ENCODE measurements at regions not wholly inside any gene's neighbourhood (a gene's known extent, or its start where the extent isn't known, plus 50 kb on each side); places are given as distances from the start of the nearest gene placed in this dataset.

DNA sequence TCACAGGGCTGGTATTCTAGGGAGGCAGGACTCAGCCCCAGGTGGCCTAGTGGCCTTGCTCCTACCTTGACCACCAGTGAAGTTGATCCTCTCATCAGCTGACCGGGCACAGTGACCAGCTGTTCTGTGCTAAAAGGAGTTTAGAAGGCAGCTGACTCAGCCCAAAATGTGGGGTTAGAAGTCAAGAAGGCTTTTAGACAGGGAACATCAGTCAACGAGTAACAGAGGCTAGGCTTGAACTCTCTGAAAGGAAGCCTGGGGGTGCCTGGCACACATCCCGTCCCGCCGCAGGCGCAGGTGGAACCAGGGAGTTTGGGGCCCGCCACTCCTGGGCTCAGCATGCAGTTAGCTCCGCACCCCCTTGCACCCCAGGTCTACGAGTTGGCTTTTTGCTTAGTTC, 114.9 kb upstream of the SLC45A1 start:
- Histone ChIP-seq H3K4me1 (ENCODE audit: control insufficient read depth in 1 of 2, extremely low read depth in 1 of 2, insufficient read depth in 2 of 2, low read length in 2 of 2) (no peaks in the 10 kb centered on the region), H3K9me3 (no peaks in the 10 kb centered on the region), H3K27ac (ENCODE audit: low read length) (no peak overlapping the region), H3K4me3 (ENCODE audit: control insufficient read depth in 1 of 2, extremely low read depth in 1 of 2, low read length in 1 of 2) (no peak overlapping the region), H3K36me3 (ENCODE audit: control insufficient read depth in 2 of 2, extremely low read depth in 1 of 2, insufficient read depth in 1 of 2, low read length in 1 of 2) (no peaks in the 10 kb centered on the region), H3K27me3 (replicated peaks in 1 of 2; ENCODE audit: control insufficient read depth in 2 of 2, extremely low read depth in 1 of 2, insufficient read depth in 2 of 2, low read length in 1 of 2) (peaks cover 0 to 5% of the 10 kb centered on the region in 2 experiments)
- no peak overlapping the region for H3K4me3 Mint-ChIP-seq
- H3K4me1 Mint-ChIP-seq = peaks cover under 1 to 9% (median 3%) of the 10 kb centered on the region in 3 donors
- POLR2A ChIA-PET = no interaction called here
- ATAC-seq (replicated peaks in 1 of 4) = no peak
- H3K27me3 Mint-ChIP-seq = peaks cover 0 to 3% of the 10 kb centered on the region in 2 donors
- no peak for DNase-seq
- no peaks in the 10 kb centered on the region for H3K36me3 Mint-ChIP-seq
- H3K9me3 Mint-ChIP-seq = no peaks in the 10 kb centered on the region
- WGBS (ENCODE audit: insufficient coverage) = 90% methylated on average over 8 of the region's 9 CpGs
- H3K27ac Mint-ChIP-seq = no peak overlapping the region
- CTCF ChIA-PET = no interaction called here

DNA sequence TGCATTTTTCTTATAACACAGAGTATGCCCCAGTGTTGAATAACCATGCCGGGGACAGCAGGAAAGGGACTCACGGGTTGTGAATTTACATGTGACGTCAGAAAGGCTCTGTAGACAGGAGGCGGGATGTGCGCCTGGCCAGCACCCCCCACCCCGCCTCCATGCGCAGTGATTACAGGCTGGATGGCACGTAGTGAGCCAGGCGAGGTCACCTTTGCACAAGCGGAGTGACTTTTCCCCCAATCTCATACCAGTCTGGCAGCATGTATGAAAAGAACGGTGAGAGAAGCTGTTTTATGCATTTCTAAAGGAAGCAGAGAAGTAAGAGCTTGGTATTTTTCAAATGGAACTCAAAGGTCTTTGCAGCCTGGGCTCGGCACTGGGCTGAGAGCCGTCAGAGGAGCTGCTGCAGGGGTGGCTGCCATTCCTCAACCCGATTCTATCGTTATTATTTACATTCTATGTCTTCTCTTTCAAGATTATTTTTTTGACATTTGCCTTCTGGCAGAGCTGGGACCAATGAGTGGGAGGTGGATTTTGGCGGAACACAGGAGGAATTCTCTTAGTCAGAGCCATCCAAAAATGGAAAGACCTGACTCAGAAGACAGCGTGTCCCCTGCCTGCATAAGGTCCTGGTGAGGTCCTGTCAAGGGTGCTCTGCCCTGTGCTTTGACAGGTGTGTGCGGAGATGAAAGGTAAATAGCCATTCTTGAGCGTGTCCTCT, 115.6 kb upstream of the SLC45A1 start:
- peaks cover 0 to 5% of the 10 kb centered on the region in 2 experiments for H3K27me3 ChIP-seq (replicated peaks in 1 of 2; ENCODE audit: control insufficient read depth in 2 of 2, extremely low read depth in 1 of 2, insufficient read depth in 2 of 2, low read length in 1 of 2)
- H3K4me3 ChIP-seq (ENCODE audit: control insufficient read depth in 1 of 2, extremely low read depth in 1 of 2, low read length in 1 of 2) = no peak overlapping the region
- Mint-ChIP-seq H3K4me1 (peaks cover 6 to 14% (median 9%) of the 10 kb centered on the region in 3 donors), H3K9me3 (no peaks in the 10 kb centered on the region), H3K27me3 (peaks cover 0 to 3% of the 10 kb centered on the region in 2 donors), H3K36me3 (no peaks in the 10 kb centered on the region), H3K4me3 (no peak overlapping the region), H3K27ac (no peak overlapping the region)
- no peaks in the 10 kb centered on the region for H3K36me3 ChIP-seq (ENCODE audit: control insufficient read depth in 2 of 2, extremely low read depth in 1 of 2, insufficient read depth in 1 of 2, low read length in 1 of 2)
- ChIA-PET POLR2A (no interaction called here), CTCF (no interaction called here)
- no peak for DNase-seq
- no peaks in the 10 kb centered on the region for H3K4me1 ChIP-seq (ENCODE audit: control insufficient read depth in 1 of 2, extremely low read depth in 1 of 2, insufficient read depth in 2 of 2, low read length in 2 of 2)
- H3K9me3 ChIP-seq = no peaks in the 10 kb centered on the region
- no peak for ATAC-seq (replicated peaks in 1 of 4)
- WGBS (ENCODE audit: insufficient coverage) = 73% methylated on average over 2 of the region's 19 CpGs
- no peak overlapping the region for H3K27ac ChIP-seq (ENCODE audit: low read length)

DNA sequence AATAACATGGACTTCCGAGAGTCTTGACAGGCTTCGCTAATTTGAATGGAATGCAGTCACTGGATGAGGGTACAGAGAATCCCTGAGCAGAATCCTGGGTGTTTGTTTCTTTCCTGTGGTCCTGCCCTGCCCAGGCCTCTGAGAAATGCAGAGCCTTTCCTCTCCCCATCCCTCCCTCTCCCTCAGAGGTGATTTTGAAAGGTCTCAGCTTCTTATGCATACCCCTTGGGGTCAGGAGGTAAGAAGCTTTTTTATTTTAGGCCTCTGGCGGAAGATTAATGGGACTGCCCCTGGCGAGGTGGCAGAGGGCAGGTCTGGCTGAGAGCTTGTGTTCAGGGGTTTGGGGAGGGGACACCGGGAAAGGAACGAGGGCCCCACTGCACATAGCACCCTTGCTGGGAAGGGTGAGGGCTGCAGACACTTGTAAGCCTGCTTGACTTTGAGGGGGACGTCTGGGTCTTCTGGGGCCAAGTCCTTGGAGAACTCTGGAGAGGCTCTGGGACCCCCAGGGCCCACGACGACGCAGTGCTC, 116.5 kb upstream of the SLC45A1 start:
- Histone ChIP-seq H3K4me1 (ENCODE audit: control insufficient read depth in 1 of 2, extremely low read depth in 1 of 2, insufficient read depth in 2 of 2, low read length in 2 of 2) (no peaks in the 10 kb centered on the region), H3K36me3 (ENCODE audit: control insufficient read depth in 2 of 2, extremely low read depth in 1 of 2, insufficient read depth in 1 of 2, low read length in 1 of 2) (no peaks in the 10 kb centered on the region), H3K27me3 (replicated peaks in 1 of 2; ENCODE audit: control insufficient read depth in 2 of 2, extremely low read depth in 1 of 2, insufficient read depth in 2 of 2, low read length in 1 of 2) (peaks cover 0 to 8% of the 10 kb centered on the region in 2 experiments), H3K4me3 (ENCODE audit: control insufficient read depth in 1 of 2, extremely low read depth in 1 of 2, low read length in 1 of 2) (no peak overlapping the region), H3K9me3 (no peaks in the 10 kb centered on the region), H3K27ac (ENCODE audit: low read length) (no peak overlapping the region)
- ATAC-seq (replicated peaks in 1 of 4) (no peak), DNase-seq (no peak)
- H3K27me3 Mint-ChIP-seq = peaks cover 0 to 3% of the 10 kb centered on the region in 2 donors
- no peak overlapping the region for H3K4me3 Mint-ChIP-seq
- H3K9me3 Mint-ChIP-seq = no peaks in the 10 kb centered on the region
- H3K36me3 Mint-ChIP-seq = no peaks in the 10 kb centered on the region
- WGBS (ENCODE audit: insufficient coverage) = 74% methylated on average over 8 of the region's 10 CpGs
- POLR2A ChIA-PET = no interaction called here
- peaks cover 6 to 14% (median 9%) of the 10 kb centered on the region in 3 donors for H3K4me1 Mint-ChIP-seq
- H3K27ac Mint-ChIP-seq = no peak overlapping the region
- CTCF ChIA-PET = no interaction called here

DNA sequence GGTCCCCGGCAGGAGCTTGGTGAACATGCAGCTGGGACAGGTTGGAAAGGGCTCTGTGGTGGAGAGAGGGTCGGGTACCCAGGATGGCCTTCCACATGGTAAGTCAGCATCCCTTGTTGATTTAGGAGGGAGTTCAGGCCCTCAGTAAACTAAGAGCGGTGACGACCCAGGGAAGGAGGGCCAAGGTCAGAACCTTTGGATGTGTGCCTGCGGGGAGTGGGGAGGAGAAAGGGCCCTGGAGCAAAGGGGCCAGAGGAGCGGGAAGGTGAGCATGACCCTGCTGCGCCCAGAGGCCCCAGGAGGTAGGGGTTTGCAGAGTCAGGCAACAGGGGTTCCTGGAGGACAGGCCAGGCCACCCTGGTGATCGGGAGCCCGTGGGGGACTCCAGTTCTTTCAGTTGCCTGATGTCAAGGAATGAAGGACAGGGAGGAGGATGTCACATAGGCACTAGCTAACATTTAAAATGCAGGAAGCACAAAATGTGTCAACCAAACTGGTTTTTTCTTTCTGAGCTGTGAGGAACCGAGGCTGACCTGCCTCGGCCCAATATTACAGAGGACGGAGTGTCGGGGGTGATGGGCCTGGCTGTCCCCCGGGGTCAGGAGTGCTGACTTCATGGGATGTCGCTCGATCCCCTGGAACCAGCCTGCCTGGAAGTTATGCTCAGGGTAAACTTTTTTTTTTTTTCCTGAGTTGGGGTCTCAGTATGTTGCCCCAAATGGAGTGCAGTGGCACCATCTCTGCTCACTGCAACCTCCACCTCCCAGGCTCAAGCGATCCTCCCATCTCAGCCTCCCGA, 117.4 kb upstream of the SLC45A1 start:
- no peak overlapping the region for H3K4me3 ChIP-seq (ENCODE audit: control insufficient read depth in 1 of 2, extremely low read depth in 1 of 2, low read length in 1 of 2)
- peaks cover 6 to 14% (median 9%) of the 10 kb centered on the region in 3 donors for H3K4me1 Mint-ChIP-seq
- H3K27ac ChIP-seq (ENCODE audit: low read length) = no peak overlapping the region
- no peaks in the 10 kb centered on the region for H3K9me3 Mint-ChIP-seq
- H3K27me3 Mint-ChIP-seq = peaks cover 0 to 3% of the 10 kb centered on the region in 2 donors
- no peaks in the 10 kb centered on the region for H3K36me3 Mint-ChIP-seq
- no peaks in the 10 kb centered on the region for H3K9me3 ChIP-seq
- ChIA-PET CTCF (no interaction called here), POLR2A (no interaction called here)
- no peak for DNase-seq
- no peak for ATAC-seq (replicated peaks in 1 of 4)
- 88% methylated on average over 11 of the region's 18 CpGs for WGBS (ENCODE audit: insufficient coverage)
- no peaks in the 10 kb centered on the region for H3K36me3 ChIP-seq (ENCODE audit: control insufficient read depth in 2 of 2, extremely low read depth in 1 of 2, insufficient read depth in 1 of 2, low read length in 1 of 2)
- H3K27ac Mint-ChIP-seq = peak overlapping the region in 1 of 2 donors; percentile 34
- H3K4me1 ChIP-seq (ENCODE audit: control insufficient read depth in 1 of 2, extremely low read depth in 1 of 2, insufficient read depth in 2 of 2, low read length in 2 of 2) = no peaks in the 10 kb centered on the region
- H3K27me3 ChIP-seq (replicated peaks in 1 of 2; ENCODE audit: control insufficient read depth in 2 of 2, extremely low read depth in 1 of 2, insufficient read depth in 2 of 2, low read length in 1 of 2) = peaks cover 0 to 13% of the 10 kb centered on the region in 2 experiments
- H3K4me3 Mint-ChIP-seq = no peak overlapping the region

DNA sequence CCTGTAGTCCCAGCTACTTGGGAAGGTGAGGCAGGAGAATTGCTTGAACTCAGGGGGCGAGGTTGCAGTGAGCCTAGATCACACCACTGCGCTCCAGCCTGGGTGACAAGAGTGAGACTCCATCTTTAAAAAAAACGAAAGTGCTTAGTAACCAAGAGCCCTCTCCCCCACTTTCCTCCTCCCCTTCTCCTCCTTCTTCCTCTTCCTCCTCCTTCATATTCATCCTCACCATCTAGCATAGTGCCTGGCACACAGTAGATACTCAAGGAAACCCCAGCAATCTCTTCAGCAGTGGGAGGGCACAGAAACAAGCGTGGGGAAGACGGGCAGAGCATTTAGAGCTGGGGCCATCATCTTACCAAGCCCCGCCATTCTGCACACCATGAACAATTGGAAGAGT, 119.4 kb upstream of the SLC45A1 start:
- DNase-seq = no peak
- H3K4me1 Mint-ChIP-seq = peaks cover 17 to 21% (median 19%) of the 10 kb centered on the region in 3 donors
- no peak overlapping the region for H3K27ac Mint-ChIP-seq
- Histone ChIP-seq H3K4me3 (ENCODE audit: control insufficient read depth in 1 of 2, extremely low read depth in 1 of 2, low read length in 1 of 2) (no peak overlapping the region), H3K27ac (ENCODE audit: low read length) (no peak overlapping the region), H3K27me3 (replicated peaks in 1 of 2; ENCODE audit: control insufficient read depth in 2 of 2, extremely low read depth in 1 of 2, insufficient read depth in 2 of 2, low read length in 1 of 2) (peaks cover 0 to 13% of the 10 kb centered on the region in 2 experiments), H3K9me3 (no peaks in the 10 kb centered on the region), H3K36me3 (ENCODE audit: control insufficient read depth in 2 of 2, extremely low read depth in 1 of 2, insufficient read depth in 1 of 2, low read length in 1 of 2) (no peaks in the 10 kb centered on the region), H3K4me1 (ENCODE audit: control insufficient read depth in 1 of 2, extremely low read depth in 1 of 2, insufficient read depth in 2 of 2, low read length in 2 of 2) (no peaks in the 10 kb centered on the region)
- H3K27me3 Mint-ChIP-seq = peaks cover 0 to 3% of the 10 kb centered on the region in 2 donors
- no peak overlapping the region for H3K4me3 Mint-ChIP-seq
- ATAC-seq (replicated peaks in 1 of 4) = no peak
- CTCF ChIA-PET = no interaction called here
- POLR2A ChIA-PET = no interaction called here
- H3K36me3 Mint-ChIP-seq = no peaks in the 10 kb centered on the region
- no peaks in the 10 kb centered on the region for H3K9me3 Mint-ChIP-seq
- WGBS (ENCODE audit: insufficient coverage) = 90% methylated on average over 4 of the region's 6 CpGs

DNA sequence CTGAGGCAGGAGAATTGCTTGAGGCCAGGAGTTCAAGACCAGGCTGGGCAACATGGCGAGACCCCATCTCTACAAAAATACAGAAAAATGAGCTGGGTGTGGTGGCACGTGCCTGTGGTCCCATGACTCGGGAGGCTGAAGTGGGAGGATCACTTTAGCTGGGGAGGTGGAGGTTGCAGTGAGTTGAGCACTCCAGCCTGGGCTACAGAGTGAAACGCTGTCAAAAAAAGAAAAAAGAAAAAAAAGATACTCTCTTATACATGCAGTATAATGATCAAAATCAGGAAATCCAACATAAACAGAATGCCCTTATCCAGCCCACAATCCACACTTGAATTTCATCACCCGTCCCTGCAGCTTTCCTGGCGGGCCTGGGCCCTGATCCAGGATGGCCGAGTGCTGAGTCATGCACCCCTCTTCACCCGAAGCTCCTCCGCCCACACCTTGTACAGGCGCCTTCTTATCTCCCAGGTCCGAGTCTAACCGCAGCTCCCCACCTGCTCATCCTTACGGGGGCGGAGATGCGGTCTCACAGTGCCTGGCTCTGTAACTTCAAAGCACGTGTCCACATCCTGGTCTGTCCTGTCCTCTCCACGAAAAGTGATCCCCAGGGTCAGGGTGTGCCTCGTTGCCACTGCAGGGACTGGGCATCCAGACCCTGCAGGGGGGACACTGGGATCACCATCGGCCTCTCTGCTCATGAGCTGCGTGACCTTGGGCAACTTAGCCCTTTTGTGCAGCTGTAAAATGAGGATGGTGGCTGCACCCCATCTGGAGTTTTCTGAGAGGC, 120.2 kb upstream of the SLC45A1 start:
- H3K4me3 ChIP-seq (ENCODE audit: control insufficient read depth in 1 of 2, extremely low read depth in 1 of 2, low read length in 1 of 2) = no peak overlapping the region
- H3K9me3 Mint-ChIP-seq = no peaks in the 10 kb centered on the region
- DNase-seq (no peak), ATAC-seq (replicated peaks in 1 of 4) (no peak)
- no peak overlapping the region for H3K27ac Mint-ChIP-seq
- H3K27me3 ChIP-seq (replicated peaks in 1 of 2; ENCODE audit: control insufficient read depth in 2 of 2, extremely low read depth in 1 of 2, insufficient read depth in 2 of 2, low read length in 1 of 2) = peaks cover 0 to 13% of the 10 kb centered on the region in 2 experiments
- POLR2A ChIA-PET = interaction anchor here in 1 of 2 donors (0.6 kb wide), 1 partner anchor 183 kb away, joined by 5 read pairs; no protein-coding TSS in a partner anchor
- H3K27ac ChIP-seq (ENCODE audit: low read length) = no peak overlapping the region
- no peaks in the 10 kb centered on the region for H3K9me3 ChIP-seq
- WGBS (ENCODE audit: insufficient coverage) = 59% methylated on average over 13 of the region's 20 CpGs
- CTCF ChIA-PET = interaction anchor here in 1 of 2 donors (0.6 kb wide), 1 partner anchor 151 kb away, joined by 5 read pairs; no protein-coding TSS in a partner anchor
- H3K4me3 Mint-ChIP-seq = no peak overlapping the region
- H3K4me1 ChIP-seq (ENCODE audit: control insufficient read depth in 1 of 2, extremely low read depth in 1 of 2, insufficient read depth in 2 of 2, low read length in 2 of 2) = no peaks in the 10 kb centered on the region
- H3K36me3 Mint-ChIP-seq = no peaks in the 10 kb centered on the region
- H3K27me3 Mint-ChIP-seq = peaks cover 0 to 3% of the 10 kb centered on the region in 2 donors
- H3K4me1 Mint-ChIP-seq = peaks cover 17 to 21% (median 19%) of the 10 kb centered on the region in 3 donors
- no peaks in the 10 kb centered on the region for H3K36me3 ChIP-seq (ENCODE audit: control insufficient read depth in 2 of 2, extremely low read depth in 1 of 2, insufficient read depth in 1 of 2, low read length in 1 of 2)
